ENCODE measurements at regions not wholly inside any gene's neighbourhood (a gene's known extent, or its start where the extent isn't known, plus 50 kb on each side); places are given as distances from the start of the nearest gene placed in this dataset.

GRCh38 chr3:18562364-18563154, 137.4 kb upstream of the SATB1 start:
- no peak for TF ChIP-seq CTCF (IDR thresholded peaks at IDR 0.05 in 8 of 11, conservative IDR thresholded peaks at IDR 0.05 in 3 of 11)
- no peak for TF ChIP-seq POLR2A (IDR thresholded peaks at IDR 0.05)
- no peak for TF ChIP-seq POLR2AphosphoS5 (IDR thresholded peaks at IDR 0.05)

Data from spleen (tissue), 7 donors.